PC-9 (cell line): ENCODE measurements at regions not wholly inside any gene's neighbourhood (a gene's known extent, or its start where the extent isn't known, plus 50 kb on each side); places are given as distances from the start of the nearest gene placed in this dataset.

ENCODE experiments used
- BruUV-seq: library from RNA; stranded (reverse); fragments of 400-500 nt; replicated peaks from 2 replicates; lab custom pipeline; 2021; lab: Mats Ljungman, UMichigan
- CTCF ChIA-PET: fragments of 300-600 bp; sonication (Branson Sonifier 250); formaldehyde crosslinking; loops from one replicate; lab custom pipeline; 2022; ENCODE audit warnings: antibody characterized with exemption; lab: Charles Lee
- POLR2A ChIA-PET: fragments of 300-600 bp; sonication (Branson Sonifier 250); formaldehyde crosslinking; loops from one replicate; lab custom pipeline; 2022; ENCODE audit warnings: antibody characterized with exemption; ENCODE audit not compliant: unreplicated experiment; lab: Charles Lee
- DNase-seq, 2 experiments: peaks; one replicate each; pipeline versions ENCODE4 v3.0.0 to v3.0.0-alpha.2; 2015 to 2022; ENCODE audit warnings: mixed read lengths in 1 of 2
- H2AFZ ChIP-seq: fragments of 200-600 bp; sonication (generic); 2 replicates; pipeline ENCODE4 v1.8.1; 2017; ENCODE audit warnings: antibody characterized with exemption
- H3F3A ChIP-seq: fragments of 200-600 bp; sonication (generic); 2 replicates; pipeline ENCODE4 v1.8.1; 2017; ENCODE audit warnings: antibody characterized with exemption, mild to moderate bottlenecking, low read depth; ENCODE audit not compliant: insufficient read depth
- H3K27ac ChIP-seq: fragments of 200-600 bp; sonication (generic); 2 replicates; pipeline ENCODE4 v1.6.1; 2016; ENCODE audit warnings: mixed run types
- H3K27me3 ChIP-seq: fragments of 200-600 bp; sonication (generic); 2 replicates; pipeline ENCODE4 v1.6.1; 2016; ENCODE audit warnings: low read depth, mixed run types; ENCODE audit not compliant: insufficient read depth
- H3K36me3 ChIP-seq: fragments of 200-600 bp; sonication (generic); 2 replicates; pipeline ENCODE4 v1.6.1; 2016; ENCODE audit warnings: low read depth, mixed run types
- H3K4me1 ChIP-seq: fragments of 200-600 bp; sonication (generic); replicated peaks from 2 replicates; pipeline ENCODE4 v1.6.1; 2016; ENCODE audit warnings: mixed run types; ENCODE audit not compliant: insufficient read depth
- H3K4me2 ChIP-seq: fragments of 200-600 bp; sonication (generic); 2 replicates; pipeline ENCODE4 v1.6.1; 2017; ENCODE audit warnings: mixed run types
- H3K4me3 ChIP-seq: fragments of 200-600 bp; sonication (generic); 2 replicates; pipeline ENCODE4 v1.6.1; 2016; ENCODE audit warnings: mixed run types
- H3K79me2 ChIP-seq: fragments of 200-600 bp; sonication (generic); 2 replicates; pipeline ENCODE4 v1.6.1; 2017; ENCODE audit warnings: low read depth, mixed run types
- H3K9me2 ChIP-seq: fragments of 200-600 bp; sonication (generic); 2 replicates; pipeline ENCODE4 v1.8.1; 2017; ENCODE audit warnings: mild to moderate bottlenecking; ENCODE audit not compliant: insufficient read depth
- H3K9me3 ChIP-seq: fragments of 200-600 bp; sonication (generic); 2 replicates; pipeline ENCODE4 v1.8.1; 2016; ENCODE audit warnings: low read depth; ENCODE audit not compliant: insufficient read depth
- H4K20me1 ChIP-seq: fragments of 200-600 bp; sonication (generic); 2 replicates; pipeline ENCODE4 v1.8.1; 2017; ENCODE audit not compliant: insufficient read depth
- CTCF ChIP-seq: fragments of 200-600 bp; sonication (generic); conservative IDR thresholded peaks from 2 replicates; pipeline ENCODE4 v1.6.1; 2017; ENCODE audit warnings: mixed run types, antibody characterized with exemption, mild to moderate bottlenecking, moderate library complexity
- EZH2 ChIP-seq: fragments of 200-600 bp; sonication (generic); IDR thresholded peaks from 2 replicates; pipeline ENCODE4 v1.8.0; 2017; ENCODE audit warnings: antibody characterized with exemption, low read depth
- intact Hi-C: fragments of 100-400 bp; cut with micrococcal nuclease; formaldehyde crosslinking; loops from one replicate; pipeline ENCODE4 v1.10.0; 2022; ENCODE audit not compliant: unreplicated experiment

- Histone ChIP-seq H3K4me3 (no peak overlapping the region), H3K4me1 (peaks cover 34% of the 10 kb centered on the region), H3K9me2 (no peaks in the 10 kb centered on the region), H3K27me3 (no peaks in the 10 kb centered on the region), H3K79me2 (no peaks in the 10 kb centered on the region), H3F3A (peaks cover 10% of the 10 kb centered on the region; the same call in 1 of the 2 replicates), H3K4me2 (no peak overlapping the region; the same call in 1 of the 2 replicates), H3K9me3 (peaks cover 10% of the 10 kb centered on the region; the same call in 1 of the 2 replicates), H2AFZ (no peak overlapping the region), H3K36me3 (no peaks in the 10 kb centered on the region), H3K27ac (peak overlapping the region; percentile 91; the same call in 1 of the 2 replicates), H4K20me1 (no peaks in the 10 kb centered on the region)
- ChIA-PET POLR2A (interaction anchor here (0.7 kb wide), 1 partner anchor 255 kb away, joined by 6 read pairs; no protein-coding TSS in a partner anchor), CTCF (no interaction called here)
- BruUV-seq, result no TSS peak
- TF ChIP-seq EZH2 (no peak), CTCF (no peak)
- intact Hi-C loops, result loop anchor here (5.0 to 10.0 kb wide), 4 partner anchors 141 to 828 kb away; no protein-coding TSS in a partner anchor
- DNase-seq, result no peak
Measured at GRCh38 chr6:4314201-4314707, 178.9 kb upstream of the ECI2 start.

- Histone ChIP-seq H3K27me3 (no peaks in the 10 kb centered on the region), H3K4me2 (peak overlapping the region; percentile 58), H3F3A (peaks cover 5% of the 10 kb centered on the region; the same call in 1 of the 2 replicates), H3K36me3 (no peaks in the 10 kb centered on the region), H3K9me2 (no peaks in the 10 kb centered on the region), H2AFZ (no peak overlapping the region; the same call in 1 of the 2 replicates), H3K27ac (peak overlapping the region; percentile 91), H3K4me3 (no peak overlapping the region), H3K79me2 (no peaks in the 10 kb centered on the region), H3K9me3 (peaks cover 10% of the 10 kb centered on the region; the same call in 1 of the 2 replicates), H3K4me1 (peaks cover 28% of the 10 kb centered on the region), H4K20me1 (no peaks in the 10 kb centered on the region)
- POLR2A ChIA-PET, result interaction anchor here (0.7 kb wide), 2 partner anchors 45 to 1105 kb away, joined by 3 to 4 read pairs; no protein-coding TSS in a partner anchor
- CTCF ChIA-PET, result interaction anchor here (0.5 to 0.6 kb wide), 2 partner anchors 623 to 1053 kb away, joined by 3 to 4 read pairs; no protein-coding TSS in a partner anchor
- BruUV-seq, result no TSS peak
- DNase-seq, result peak; percentile 79 to 83
- intact Hi-C loops, result loop anchor here (1.0 to 10.0 kb wide), 9 partner anchors 30 to 829 kb away; no protein-coding TSS in a partner anchor
- no peak for TF ChIP-seq EZH2
- TF ChIP-seq CTCF, result peak; percentile 67
Measured at GRCh38 chr6:4313044-4313686, 177.8 kb upstream of the ECI2 start.

- TF ChIP-seq EZH2 (no peak), CTCF (no peak)
- Histone ChIP-seq H4K20me1 (no peaks in the 10 kb centered on the region), H3K27me3 (no peaks in the 10 kb centered on the region), H3F3A (peaks cover 5% of the 10 kb centered on the region; the same call in 1 of the 2 replicates), H3K79me2 (no peaks in the 10 kb centered on the region), H3K4me3 (no peak overlapping the region), H3K4me2 (no peak overlapping the region), H3K9me2 (no peaks in the 10 kb centered on the region), H3K9me3 (peaks cover 10% of the 10 kb centered on the region; the same call in 1 of the 2 replicates), H3K27ac (peak overlapping the region; percentile 91), H2AFZ (no peak overlapping the region), H3K36me3 (no peaks in the 10 kb centered on the region), H3K4me1 (peaks cover 24% of the 10 kb centered on the region)
- POLR2A ChIA-PET, result no interaction called here
- intact Hi-C loops, result loop anchor here (2.0 to 10.0 kb wide), 7 partner anchors 29 to 830 kb away; no protein-coding TSS in a partner anchor
- DNase-seq, result no peak
- CTCF ChIA-PET, result no interaction called here
- no TSS peak for BruUV-seq
Measured at GRCh38 chr6:4311976-4312860, 176.8 kb upstream of the ECI2 start.
